ENCODE measurements at regions not wholly inside any gene's neighbourhood (a gene's known extent, or its start where the extent isn't known, plus 50 kb on each side); places are given as distances from the start of the nearest gene placed in this dataset.
"Not testable (repeated sequence)": the region's sequence is repeated elsewhere in the genome, so short reads cannot be mapped to it uniquely, and the experiment has no call there.

DNA sequence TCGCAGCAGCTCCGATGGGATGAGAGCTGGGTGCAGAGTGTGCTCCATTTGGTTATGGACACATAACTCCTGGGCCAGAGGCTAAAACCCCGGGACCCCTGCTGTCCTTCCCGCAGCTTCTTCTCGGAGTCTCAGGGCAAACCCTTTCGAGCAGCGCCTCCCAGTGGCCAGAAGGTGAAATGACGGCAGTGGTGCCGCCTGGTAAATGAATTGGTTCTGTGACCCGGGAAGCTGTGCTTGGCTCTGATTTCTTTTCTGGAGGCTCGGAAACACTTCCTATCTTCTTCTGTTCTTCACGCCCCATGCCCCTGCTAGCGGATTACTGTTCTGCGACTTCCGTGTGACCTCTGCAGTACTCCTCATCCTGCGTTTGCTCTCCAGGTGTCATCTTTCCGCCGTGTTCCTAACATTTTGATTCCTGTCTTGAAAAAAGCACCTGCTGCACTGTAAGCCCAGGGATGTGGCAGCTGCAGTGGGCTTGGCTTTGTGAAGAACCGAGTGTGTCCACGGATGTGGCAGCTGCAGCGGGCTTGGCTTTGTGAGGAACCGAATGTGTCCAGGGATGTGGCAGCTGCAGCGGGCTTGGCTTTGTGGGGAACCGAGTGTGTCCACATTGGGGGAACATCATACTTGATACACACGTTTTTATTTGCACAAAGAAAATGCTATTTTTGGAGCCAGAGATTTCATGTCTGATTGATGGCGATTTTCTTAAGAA, 118.0 kb upstream of the ALDH3B2 start:
- not testable (repeated sequence) for H3K4me3 ChIP-seq (IDR thresholded peaks at IDR 0.05; ENCODE audit: insufficient read depth, low read depth, low read length); H4K20me1 ChIP-seq (ENCODE audit: insufficient read depth); H2AFZ ChIP-seq (ENCODE audit: low read depth); H3K4me2 ChIP-seq; H3K79me2 ChIP-seq (ENCODE audit: insufficient read depth, low read depth); H3K4me1 ChIP-seq (ENCODE audit: low read depth, poor library complexity, severe bottlenecking); H3K9ac ChIP-seq; H3K36me3 ChIP-seq (ENCODE audit: insufficient read depth); H3K27ac ChIP-seq; H3K27me3 ChIP-seq (ENCODE audit: insufficient read depth, low read depth)
- peak; percentile 53 for TF ChIP-seq CTCF (conservative IDR thresholded peaks at IDR 0.05; ENCODE audit: low read depth, low read length)

DNA sequence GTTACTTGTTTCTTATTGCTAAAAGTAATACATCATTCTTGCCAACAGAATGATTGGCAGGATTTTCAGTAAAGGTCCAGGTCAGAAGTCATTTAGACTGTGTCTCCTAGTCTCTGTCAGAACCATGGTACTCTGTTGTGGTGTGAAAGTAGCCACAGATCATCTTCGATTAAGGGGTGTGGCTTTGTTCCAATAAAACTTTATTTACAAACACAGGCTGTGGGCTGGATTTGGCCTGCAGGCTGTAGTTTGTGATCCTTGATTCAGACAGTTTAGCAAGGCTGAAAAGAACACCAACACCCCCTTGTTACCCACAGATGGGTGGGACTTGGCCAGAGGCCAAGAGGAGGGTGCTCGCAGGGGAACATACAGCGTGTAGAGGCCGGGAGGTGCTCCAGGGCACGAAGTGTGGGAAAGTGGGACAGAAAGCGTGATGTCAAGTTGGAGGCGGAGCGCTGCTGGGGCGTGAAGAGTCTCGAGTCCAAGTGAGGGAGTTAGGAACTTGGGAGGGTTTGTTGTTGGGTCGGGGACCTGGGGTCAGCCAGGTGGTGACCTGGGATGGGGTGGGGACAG, 117.3 kb upstream of the ALDH3B2 start:
- not testable (repeated sequence) for H3K27ac ChIP-seq; H3K4me1 ChIP-seq (ENCODE audit: low read depth, poor library complexity, severe bottlenecking); H3K4me2 ChIP-seq; H4K20me1 ChIP-seq (ENCODE audit: insufficient read depth); H2AFZ ChIP-seq (ENCODE audit: low read depth); H3K9ac ChIP-seq; H3K27me3 ChIP-seq (ENCODE audit: insufficient read depth, low read depth); H3K36me3 ChIP-seq (ENCODE audit: insufficient read depth); H3K79me2 ChIP-seq (ENCODE audit: insufficient read depth, low read depth); H3K4me3 ChIP-seq (IDR thresholded peaks at IDR 0.05; ENCODE audit: insufficient read depth, low read depth, low read length)

DNA sequence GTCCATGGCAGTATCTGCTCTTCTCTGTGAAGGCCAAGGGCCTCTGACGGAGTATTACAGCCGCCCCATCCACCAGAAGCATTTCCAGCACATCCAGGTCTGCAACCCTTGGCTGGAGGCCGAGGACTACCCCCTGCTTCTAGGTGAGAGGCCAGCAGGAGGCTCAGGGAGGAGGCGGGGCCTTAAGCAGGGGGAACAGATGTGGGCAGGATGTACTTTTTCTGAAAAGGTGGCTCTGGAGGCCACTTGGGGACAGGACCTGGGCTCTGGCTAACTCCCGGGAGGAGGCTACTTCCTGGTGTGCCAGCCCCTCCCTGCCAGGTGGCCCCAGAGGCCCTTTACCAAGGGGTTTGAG, 113.9 kb upstream of the ALDH3B2 start:
- H4K20me1 ChIP-seq (ENCODE audit: insufficient read depth); H3K4me1 ChIP-seq (ENCODE audit: low read depth, poor library complexity, severe bottlenecking); H3K4me3 ChIP-seq (IDR thresholded peaks at IDR 0.05; ENCODE audit: insufficient read depth, low read depth, low read length); H3K79me2 ChIP-seq (ENCODE audit: insufficient read depth, low read depth); H3K9ac ChIP-seq; H3K4me2 ChIP-seq; H2AFZ ChIP-seq (ENCODE audit: low read depth); H3K36me3 ChIP-seq (ENCODE audit: insufficient read depth); H3K27me3 ChIP-seq (ENCODE audit: insufficient read depth, low read depth); H3K27ac ChIP-seq: not testable (repeated sequence)

DNA sequence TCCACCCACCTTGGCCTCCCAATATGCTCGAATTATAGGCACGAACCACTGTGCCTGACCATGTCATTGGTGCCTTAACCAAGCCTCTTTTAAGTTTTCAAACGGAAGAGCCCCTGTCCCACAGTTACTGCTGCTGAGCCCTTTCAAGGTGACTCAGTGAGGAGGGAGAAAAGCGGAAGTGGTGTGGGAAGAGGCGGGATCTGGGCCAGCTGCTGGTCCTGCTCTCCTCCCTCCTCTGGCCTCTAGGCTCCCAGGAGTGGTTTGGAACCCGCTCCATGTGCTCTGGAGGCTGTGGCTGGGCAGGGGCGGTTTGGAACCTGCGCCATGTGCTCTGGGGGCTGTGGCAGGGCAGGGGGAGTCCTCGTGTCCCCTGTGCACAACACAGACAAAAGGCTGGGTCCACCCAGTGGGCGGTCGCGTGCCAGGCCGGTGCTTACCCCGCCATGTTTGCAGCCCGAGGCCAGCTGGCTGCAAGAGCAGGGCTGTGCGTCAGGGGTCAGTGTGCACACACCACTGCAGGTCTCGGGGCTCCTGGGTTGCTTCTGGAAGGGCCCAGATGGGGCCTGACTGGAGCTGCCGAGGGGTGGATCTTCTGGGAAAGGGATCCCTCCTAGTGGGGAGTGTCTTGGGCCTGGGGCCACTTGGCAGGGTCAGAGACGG, 113.4 kb upstream of the ALDH3B2 start:
- H3K36me3 ChIP-seq (ENCODE audit: insufficient read depth); H3K4me2 ChIP-seq; H3K9ac ChIP-seq; H3K4me1 ChIP-seq (ENCODE audit: low read depth, poor library complexity, severe bottlenecking); H2AFZ ChIP-seq (ENCODE audit: low read depth); H3K27me3 ChIP-seq (ENCODE audit: insufficient read depth, low read depth); H3K4me3 ChIP-seq (IDR thresholded peaks at IDR 0.05; ENCODE audit: insufficient read depth, low read depth, low read length); H4K20me1 ChIP-seq (ENCODE audit: insufficient read depth); H3K27ac ChIP-seq; H3K79me2 ChIP-seq (ENCODE audit: insufficient read depth, low read depth): not testable (repeated sequence)

- H2AFZ ChIP-seq (ENCODE audit: low read depth); H3K9ac ChIP-seq; H3K4me2 ChIP-seq; H3K4me3 ChIP-seq (IDR thresholded peaks at IDR 0.05; ENCODE audit: insufficient read depth, low read depth, low read length); H3K36me3 ChIP-seq (ENCODE audit: insufficient read depth); H4K20me1 ChIP-seq (ENCODE audit: insufficient read depth); H3K4me1 ChIP-seq (ENCODE audit: low read depth, poor library complexity, severe bottlenecking); H3K27me3 ChIP-seq (ENCODE audit: insufficient read depth, low read depth); H3K27ac ChIP-seq; H3K79me2 ChIP-seq (ENCODE audit: insufficient read depth, low read depth): not testable (repeated sequence)
Measured at GRCh38 chr11:67781967-67782366, 107.5 kb upstream of the ALDH3B2 start.

GRCh38 chr11:67781506-67781905, 107.1 kb upstream of the ALDH3B2 start:
- not testable (repeated sequence) for H3K9ac ChIP-seq; H3K79me2 ChIP-seq (ENCODE audit: insufficient read depth, low read depth); H4K20me1 ChIP-seq (ENCODE audit: insufficient read depth); H3K4me2 ChIP-seq; H3K27ac ChIP-seq; H3K4me1 ChIP-seq (ENCODE audit: low read depth, poor library complexity, severe bottlenecking); H3K27me3 ChIP-seq (ENCODE audit: insufficient read depth, low read depth); H3K4me3 ChIP-seq (IDR thresholded peaks at IDR 0.05; ENCODE audit: insufficient read depth, low read depth, low read length); H2AFZ ChIP-seq (ENCODE audit: low read depth); H3K36me3 ChIP-seq (ENCODE audit: insufficient read depth)

Measured in KMS-11 (cell line).